ENCODE measurements at regions not wholly inside any gene's neighbourhood (a gene's known extent, or its start where the extent isn't known, plus 50 kb on each side); places are given as distances from the start of the nearest gene placed in this dataset.
"Not testable (repeated sequence)": the region's sequence is repeated elsewhere in the genome, so short reads cannot be mapped to it uniquely, and the experiment has no call there.

DNA sequence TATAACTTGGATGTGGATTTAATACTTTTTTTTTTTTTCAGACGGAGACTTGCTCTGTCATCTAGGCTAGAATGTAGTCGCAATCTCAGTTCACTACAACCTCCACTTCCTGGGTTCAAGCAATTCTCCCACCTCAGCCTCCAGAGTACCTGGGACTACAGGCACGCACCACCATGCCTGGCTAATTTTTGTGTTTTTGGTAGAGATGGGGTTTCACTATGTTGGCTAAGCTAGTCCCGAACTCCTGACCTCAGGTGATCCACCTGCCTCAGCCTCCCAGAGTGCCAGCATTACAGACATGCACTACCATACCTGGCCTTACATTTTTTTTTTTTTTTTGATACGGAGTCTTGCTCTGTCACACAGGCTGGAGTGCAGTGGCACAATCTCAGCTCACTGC, 85.6 kb upstream of the BTN3A2 start:
- not testable (repeated sequence) for H4K20me1 ChIP-seq (ENCODE audit: insufficient read depth, low read depth, low read length); H3K4me2 ChIP-seq (ENCODE audit: low read depth, low read length, poor library complexity, severe bottlenecking); H3K9me3 ChIP-seq (ENCODE audit: low read length); H3K79me2 ChIP-seq (ENCODE audit: low read length); H3K9me2 ChIP-seq (replicated peaks; ENCODE audit: insufficient read depth, low read length); H3K36me3 ChIP-seq (ENCODE audit: insufficient read depth, low read length); H3K27me3 ChIP-seq (ENCODE audit: low read length); DNase-seq; H3K27ac ChIP-seq (ENCODE audit: low read length); H2AFZ ChIP-seq (ENCODE audit: low read length); H3K4me3 ChIP-seq (ENCODE audit: low read length); H3K4me1 ChIP-seq (ENCODE audit: low read length); H3K9ac ChIP-seq (ENCODE audit: low read length)

DNA sequence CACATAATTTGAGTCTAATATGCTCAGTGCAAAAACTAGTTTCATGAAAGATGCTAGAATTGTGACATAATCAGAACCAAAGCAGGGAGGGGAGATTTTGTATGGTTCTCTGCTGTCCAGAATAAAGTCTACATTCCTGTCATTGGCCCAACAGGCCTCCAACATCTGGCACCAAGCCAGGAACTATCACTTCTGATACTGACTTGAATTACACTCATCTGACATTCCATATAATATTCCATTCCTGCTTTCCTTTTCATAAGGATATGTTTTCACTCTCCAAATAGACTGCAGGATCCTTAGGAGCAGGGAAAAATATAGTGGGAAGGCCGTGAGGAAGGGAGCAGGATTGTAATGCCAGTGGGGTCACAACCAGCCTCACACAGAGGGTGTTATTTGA, 84.6 kb upstream of the BTN3A2 start:
- Histone ChIP-seq H3K4me2 (ENCODE audit: low read depth, low read length, poor library complexity, severe bottlenecking) (no peak overlapping the region), H3K4me3 (ENCODE audit: low read length) (no peak overlapping the region), H3K36me3 (ENCODE audit: insufficient read depth, low read length) (no peaks in the 10 kb centered on the region), H4K20me1 (ENCODE audit: insufficient read depth, low read depth, low read length) (no peaks in the 10 kb centered on the region), H3K27me3 (ENCODE audit: low read length) (no peaks in the 10 kb centered on the region), H3K4me1 (ENCODE audit: low read length) (peaks cover 12% of the 10 kb centered on the region), H2AFZ (ENCODE audit: low read length) (no peak overlapping the region), H3K9me2 (replicated peaks; ENCODE audit: insufficient read depth, low read length) (no peaks in the 10 kb centered on the region), H3K9me3 (ENCODE audit: low read length) (no peaks in the 10 kb centered on the region), H3K79me2 (ENCODE audit: low read length) (no peaks in the 10 kb centered on the region), H3K27ac (ENCODE audit: low read length) (no peak overlapping the region), H3K9ac (ENCODE audit: low read length) (no peak overlapping the region)
- no peak for DNase-seq

DNA sequence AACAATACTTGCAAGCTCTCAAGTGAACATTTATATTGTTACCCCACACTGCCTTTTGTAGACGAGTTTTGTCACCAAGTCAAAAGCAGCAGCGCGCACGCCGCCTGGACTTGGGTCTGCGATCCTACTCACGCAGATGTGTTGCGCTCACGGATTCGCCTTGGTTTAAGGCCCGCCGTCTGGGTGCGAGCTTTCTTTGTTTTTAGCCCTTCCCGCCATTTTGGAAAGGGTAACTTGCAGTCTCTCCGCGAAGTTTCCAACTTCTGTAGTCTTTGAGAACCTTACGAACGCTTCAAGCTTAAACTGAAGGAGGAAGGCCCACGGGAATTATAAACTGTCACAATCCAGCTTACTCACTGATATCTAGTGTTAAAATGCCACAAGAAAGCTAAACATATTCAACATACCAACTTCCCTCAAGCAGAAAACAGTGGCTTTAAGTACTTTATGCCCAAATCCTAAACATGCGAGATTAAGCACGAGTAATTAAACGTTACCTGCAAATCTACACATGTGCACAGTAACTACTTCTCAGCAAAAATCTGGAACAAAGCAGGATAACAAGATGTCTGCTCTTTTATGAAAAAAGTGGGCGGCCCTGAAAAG, 80.4 kb upstream of the BTN3A2 start:
- H3K4me2 ChIP-seq (ENCODE audit: low read depth, low read length, poor library complexity, severe bottlenecking), result peak overlapping the region; percentile 92
- peak overlapping the region; percentile 77 for H3K27ac ChIP-seq (ENCODE audit: low read length)
- peak overlapping the region; percentile 71 for H3K9ac ChIP-seq (ENCODE audit: low read length)
- H3K36me3 ChIP-seq (ENCODE audit: insufficient read depth, low read length), result no peaks in the 10 kb centered on the region
- peak overlapping the region; percentile 75 for H3K4me3 ChIP-seq (ENCODE audit: low read length)
- H3K79me2 ChIP-seq (ENCODE audit: low read length), result no peaks in the 10 kb centered on the region
- peaks cover 14% of the 10 kb centered on the region for H3K4me1 ChIP-seq (ENCODE audit: low read length)
- DNase-seq, result peak; percentile 72
- H3K9me3 ChIP-seq (ENCODE audit: low read length), result peaks cover 9% of the 10 kb centered on the region; the same call in 1 of the 2 replicates
- H3K27me3 ChIP-seq (ENCODE audit: low read length), result no peaks in the 10 kb centered on the region
- peak overlapping the region; percentile 40; the same call in 1 of the 2 replicates for H2AFZ ChIP-seq (ENCODE audit: low read length)
- H3K9me2 ChIP-seq (replicated peaks; ENCODE audit: insufficient read depth, low read length), result no peaks in the 10 kb centered on the region
- H4K20me1 ChIP-seq (ENCODE audit: insufficient read depth, low read depth, low read length), result no peaks in the 10 kb centered on the region

DNA sequence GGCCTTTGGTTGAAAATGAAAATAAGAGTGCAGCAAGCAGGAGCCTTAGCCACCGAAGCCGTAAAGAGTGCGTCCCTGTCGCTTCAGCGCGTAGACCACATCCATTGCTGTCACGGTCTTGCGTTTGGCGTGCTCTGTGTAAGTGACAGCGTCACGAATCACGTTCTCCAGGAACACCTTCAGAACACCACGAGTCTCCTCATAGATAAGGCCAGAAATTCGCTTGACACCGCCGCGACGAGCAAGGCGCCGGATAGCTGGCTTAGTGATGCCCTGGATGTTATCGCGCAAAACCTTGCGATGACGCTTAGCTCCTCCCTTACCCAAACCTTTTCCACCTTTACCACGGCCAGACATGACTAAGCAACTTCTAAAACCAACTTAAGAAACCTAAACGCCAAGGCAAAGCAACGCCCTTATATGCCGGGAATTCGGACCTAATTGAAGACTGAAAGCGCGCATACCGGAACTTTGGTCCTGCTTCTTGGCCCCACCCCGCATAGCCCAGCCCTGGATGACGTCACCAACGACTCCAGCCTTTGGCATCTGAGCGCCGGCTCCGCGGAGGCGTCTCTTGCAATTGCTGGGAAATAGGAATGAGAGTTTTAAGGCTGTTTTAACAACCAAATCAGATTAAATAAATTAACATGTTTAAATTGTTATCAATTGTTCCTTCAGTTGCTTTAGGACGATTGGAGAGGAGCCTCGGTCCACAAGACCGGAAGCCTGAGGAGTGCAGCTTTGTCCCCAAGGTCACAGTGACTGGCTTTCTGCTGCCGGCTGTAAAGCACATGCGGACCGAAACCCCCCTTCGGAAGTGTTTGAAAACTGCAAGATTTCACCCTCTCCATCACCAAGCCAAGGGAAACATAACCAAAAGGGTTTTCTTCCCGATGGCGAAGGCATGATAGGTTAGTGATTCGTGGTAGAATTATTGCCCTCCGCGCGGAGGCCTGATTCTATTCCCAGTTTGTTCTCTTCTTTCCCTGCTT, 79.6 kb upstream of the BTN3A2 start:
- peaks cover 9% of the 10 kb centered on the region; the same call in 1 of the 2 replicates for H3K9me3 ChIP-seq (ENCODE audit: low read length)
- peak overlapping the region; percentile 75 for H3K4me3 ChIP-seq (ENCODE audit: low read length)
- H3K9ac ChIP-seq (ENCODE audit: low read length), result peak overlapping the region; percentile 71
- H3K27ac ChIP-seq (ENCODE audit: low read length), result peak overlapping the region; percentile 77
- no peaks in the 10 kb centered on the region for H3K9me2 ChIP-seq (replicated peaks; ENCODE audit: insufficient read depth, low read length)
- DNase-seq, result peak; percentile 99
- H4K20me1 ChIP-seq (ENCODE audit: insufficient read depth, low read depth, low read length), result no peaks in the 10 kb centered on the region
- H2AFZ ChIP-seq (ENCODE audit: low read length), result peak overlapping the region; percentile 40; the same call in 1 of the 2 replicates
- H3K36me3 ChIP-seq (ENCODE audit: insufficient read depth, low read length), result no peaks in the 10 kb centered on the region
- peak overlapping the region; percentile 92 for H3K4me2 ChIP-seq (ENCODE audit: low read depth, low read length, poor library complexity, severe bottlenecking)
- no peaks in the 10 kb centered on the region for H3K79me2 ChIP-seq (ENCODE audit: low read length)
- H3K27me3 ChIP-seq (ENCODE audit: low read length), result no peaks in the 10 kb centered on the region
- H3K4me1 ChIP-seq (ENCODE audit: low read length), result peaks cover 14% of the 10 kb centered on the region

- H3K4me1 ChIP-seq (ENCODE audit: low read length), result peaks cover 14% of the 10 kb centered on the region
- no peaks in the 10 kb centered on the region for H3K27me3 ChIP-seq (ENCODE audit: low read length)
- H3K9ac ChIP-seq (ENCODE audit: low read length), result peak overlapping the region; percentile 71
- peak overlapping the region; percentile 77 for H3K27ac ChIP-seq (ENCODE audit: low read length)
- H4K20me1 ChIP-seq (ENCODE audit: insufficient read depth, low read depth, low read length), result no peaks in the 10 kb centered on the region
- H3K9me2 ChIP-seq (replicated peaks; ENCODE audit: insufficient read depth, low read length), result no peaks in the 10 kb centered on the region
- H3K9me3 ChIP-seq (ENCODE audit: low read length), result peaks cover 9% of the 10 kb centered on the region; the same call in 1 of the 2 replicates
- no peaks in the 10 kb centered on the region for H3K36me3 ChIP-seq (ENCODE audit: insufficient read depth, low read length)
- H3K4me2 ChIP-seq (ENCODE audit: low read depth, low read length, poor library complexity, severe bottlenecking), result peak overlapping the region; percentile 92
- DNase-seq, result peak; percentile 94
- no peaks in the 10 kb centered on the region for H3K79me2 ChIP-seq (ENCODE audit: low read length)
- H3K4me3 ChIP-seq (ENCODE audit: low read length), result peak overlapping the region; percentile 75
- no peak overlapping the region for H2AFZ ChIP-seq (ENCODE audit: low read length)
Measured at GRCh38 chr6:26286168-26286877, 78.7 kb upstream of the BTN3A2 start.

- H3K79me2 ChIP-seq (ENCODE audit: low read length), result no peaks in the 10 kb centered on the region
- no peak overlapping the region for H3K4me2 ChIP-seq (ENCODE audit: low read depth, low read length, poor library complexity, severe bottlenecking)
- H3K36me3 ChIP-seq (ENCODE audit: insufficient read depth, low read length), result no peaks in the 10 kb centered on the region
- H3K27ac ChIP-seq (ENCODE audit: low read length), result no peak overlapping the region
- no peak overlapping the region for H3K4me3 ChIP-seq (ENCODE audit: low read length)
- peaks cover 9% of the 10 kb centered on the region; the same call in 1 of the 2 replicates for H3K9me3 ChIP-seq (ENCODE audit: low read length)
- H3K27me3 ChIP-seq (ENCODE audit: low read length), result no peaks in the 10 kb centered on the region
- no peak overlapping the region for H2AFZ ChIP-seq (ENCODE audit: low read length)
- H4K20me1 ChIP-seq (ENCODE audit: insufficient read depth, low read depth, low read length), result no peaks in the 10 kb centered on the region
- DNase-seq, result no peak
- peaks cover 14% of the 10 kb centered on the region for H3K4me1 ChIP-seq (ENCODE audit: low read length)
- H3K9ac ChIP-seq (ENCODE audit: low read length), result no peak overlapping the region
- H3K9me2 ChIP-seq (replicated peaks; ENCODE audit: insufficient read depth, low read length), result no peaks in the 10 kb centered on the region
Measured at GRCh38 chr6:26288155-26288554, 76.8 kb upstream of the BTN3A2 start.

GRCh38 chr6:26290941-26291340, 74.1 kb upstream of the BTN3A2 start:
- no peak overlapping the region for H2AFZ ChIP-seq (ENCODE audit: low read length)
- H3K36me3 ChIP-seq (ENCODE audit: insufficient read depth, low read length), result no peaks in the 10 kb centered on the region
- H3K27me3 ChIP-seq (ENCODE audit: low read length), result no peaks in the 10 kb centered on the region
- no peaks in the 10 kb centered on the region for H4K20me1 ChIP-seq (ENCODE audit: insufficient read depth, low read depth, low read length)
- no peak overlapping the region for H3K4me3 ChIP-seq (ENCODE audit: low read length)
- DNase-seq, result no peak
- no peak overlapping the region for H3K27ac ChIP-seq (ENCODE audit: low read length)
- peaks cover 3% of the 10 kb centered on the region; the same call in 1 of the 2 replicates for H3K4me1 ChIP-seq (ENCODE audit: low read length)
- no peak overlapping the region for H3K9ac ChIP-seq (ENCODE audit: low read length)
- no peak overlapping the region for H3K4me2 ChIP-seq (ENCODE audit: low read depth, low read length, poor library complexity, severe bottlenecking)
- H3K79me2 ChIP-seq (ENCODE audit: low read length), result no peaks in the 10 kb centered on the region
- peaks cover 9% of the 10 kb centered on the region; the same call in 1 of the 2 replicates for H3K9me3 ChIP-seq (ENCODE audit: low read length)
- no peaks in the 10 kb centered on the region for H3K9me2 ChIP-seq (replicated peaks; ENCODE audit: insufficient read depth, low read length)

- Histone ChIP-seq H3K27me3 (ENCODE audit: low read length) (no peaks in the 10 kb centered on the region), H3K9ac (ENCODE audit: low read length) (no peak overlapping the region), H3K4me2 (ENCODE audit: low read depth, low read length, poor library complexity, severe bottlenecking) (no peak overlapping the region), H2AFZ (ENCODE audit: low read length) (no peak overlapping the region), H3K4me1 (ENCODE audit: low read length) (no peaks in the 10 kb centered on the region; the same call in none of the 2 replicates), H4K20me1 (ENCODE audit: insufficient read depth, low read depth, low read length) (no peaks in the 10 kb centered on the region), H3K36me3 (ENCODE audit: insufficient read depth, low read length) (no peaks in the 10 kb centered on the region), H3K27ac (ENCODE audit: low read length) (no peak overlapping the region), H3K79me2 (ENCODE audit: low read length) (no peaks in the 10 kb centered on the region), H3K9me3 (ENCODE audit: low read length) (peaks cover 6% of the 10 kb centered on the region; the same call in 1 of the 2 replicates), H3K4me3 (ENCODE audit: low read length) (no peak overlapping the region), H3K9me2 (replicated peaks; ENCODE audit: insufficient read depth, low read length) (no peaks in the 10 kb centered on the region)
- DNase-seq, result no peak
Measured at GRCh38 chr6:26292709-26293108, 72.3 kb upstream of the BTN3A2 start.
